Cerebellar cortex (tissue), 1 donor: ENCODE measurements at regions not wholly inside any gene's neighbourhood (a gene's known extent, or its start where the extent isn't known, plus 50 kb on each side); places are given as distances from the start of the nearest gene placed in this dataset.
"Not testable (repeated sequence)": the region's sequence is repeated elsewhere in the genome, so short reads cannot be mapped to it uniquely, and the experiment has no call there.

Source experiments
- DNase-seq: peaks from one replicate; pipeline ENCODE4 v3.0.0-alpha.2; 2015; ENCODE audit warnings: low spot score

DNA sequence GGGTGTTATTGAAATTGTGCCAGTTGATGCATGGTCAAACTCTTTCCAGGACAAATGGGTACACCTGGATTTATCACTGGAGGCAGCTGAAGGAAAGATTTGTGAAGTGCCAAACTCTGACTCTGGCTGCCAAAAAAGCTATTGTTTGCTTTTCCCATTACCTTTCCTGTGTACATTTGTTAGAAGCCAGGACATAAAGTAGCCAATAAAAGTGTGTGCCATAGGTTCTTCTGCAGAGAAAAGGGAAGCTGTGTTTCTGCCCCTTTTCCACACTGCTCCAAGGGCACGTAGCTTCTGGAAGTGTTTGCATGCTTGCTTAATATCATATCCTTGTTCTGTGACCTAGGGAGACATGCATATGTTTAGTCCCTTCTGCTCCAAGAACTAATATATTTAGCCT lies 1114.4 kb downstream of the SLC16A7 start:
- DNase-seq: no peak

- DNase-seq: no peak
Measured at GRCh38 chr12:60714141-60714900, 1118.5 kb downstream of the SLC16A7 start.

DNA sequence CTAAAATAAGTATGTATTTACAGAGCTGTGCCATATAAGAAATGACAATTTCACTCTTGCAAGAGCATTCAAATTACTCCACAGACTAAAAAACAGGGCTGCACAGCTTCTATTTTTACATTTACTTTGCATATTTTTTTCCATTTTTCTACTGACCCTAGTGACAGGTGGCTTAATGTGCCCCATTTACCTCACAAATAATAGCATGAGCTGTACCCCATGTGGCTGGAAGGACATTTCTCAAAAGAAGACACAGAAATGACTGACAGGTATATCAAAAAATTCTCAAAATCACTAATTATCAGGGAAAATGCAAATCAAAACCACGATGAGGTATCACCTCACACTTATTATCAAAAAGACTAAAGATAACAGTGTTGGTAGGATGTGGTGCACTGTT lies 1128.6 kb downstream of the SLC16A7 start:
- DNase-seq: no peak

- no peak for DNase-seq
Measured at GRCh38 chr12:60724984-60725383, 1129.2 kb downstream of the SLC16A7 start.

GRCh38 chr12:60752589-60752988 lies 1156.8 kb downstream of the SLC16A7 start:
- DNase-seq: no peak

DNA sequence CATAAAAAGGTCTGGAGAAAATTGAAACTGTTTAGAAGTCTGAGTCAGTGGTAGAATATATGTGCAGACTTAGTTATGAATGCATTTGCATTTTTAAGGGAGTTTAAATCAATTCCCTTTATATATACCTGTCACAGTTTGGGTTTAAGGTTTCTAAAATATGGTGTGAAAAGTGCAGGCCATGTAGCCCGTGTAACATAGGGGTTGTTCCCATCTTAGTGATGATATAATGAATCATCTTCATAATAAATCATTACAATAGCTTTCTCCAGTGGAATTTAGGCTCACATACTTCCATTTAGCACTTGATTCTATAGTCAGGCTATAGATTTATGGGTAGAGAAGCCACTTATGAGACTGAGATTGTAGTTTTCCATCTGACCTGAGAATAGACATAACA lies 1162.4 kb downstream of the SLC16A7 start:
- DNase-seq: no peak

DNA sequence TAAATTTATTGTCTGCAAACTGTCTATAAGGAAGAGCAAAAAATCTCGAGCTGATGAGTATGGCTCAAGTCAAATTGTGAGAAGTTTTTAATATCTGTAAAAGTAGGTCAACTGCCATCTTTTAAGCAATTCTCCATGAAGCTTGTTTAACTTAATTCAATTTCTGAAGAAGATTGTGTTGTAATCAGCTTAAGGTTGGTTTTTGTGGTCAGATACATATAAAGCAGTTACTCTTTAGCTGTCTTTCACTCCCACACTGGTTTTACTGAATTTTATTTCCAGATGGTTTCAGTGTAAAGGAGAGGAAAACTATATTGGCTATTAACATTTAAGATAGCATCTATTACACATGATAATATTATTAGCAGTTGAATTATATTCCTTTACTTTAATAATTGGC lies 1165.1 kb downstream of the SLC16A7 start:
- no peak for DNase-seq

DNA sequence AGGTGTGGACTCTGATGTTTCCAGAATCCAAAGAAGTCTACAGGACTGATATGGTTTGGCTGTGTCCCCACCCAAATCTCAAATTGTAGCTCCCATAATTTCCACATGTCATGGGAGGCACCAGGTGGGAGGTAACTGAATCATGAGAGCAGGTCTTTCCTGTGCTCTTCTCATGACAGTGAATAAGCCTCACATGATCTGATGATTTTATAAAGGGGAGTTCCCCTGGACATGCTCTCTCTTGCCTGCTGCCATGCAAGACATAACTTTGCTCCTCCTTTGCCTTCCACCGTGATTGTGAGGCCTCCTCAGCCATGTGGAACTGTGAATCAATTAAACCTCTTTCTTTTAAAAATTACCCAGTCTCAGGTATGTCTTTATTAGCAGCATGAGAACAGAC lies 1205.3 kb downstream of the SLC16A7 start:
- DNase-seq: not testable (repeated sequence)

- DNase-seq: no peak
Measured at GRCh38 chr12:60803147-60803546, 1207.3 kb downstream of the SLC16A7 start.

GRCh38 chr12:60805364-60805763 lies 1209.5 kb downstream of the SLC16A7 start:
- peak; percentile 8 for DNase-seq

DNA sequence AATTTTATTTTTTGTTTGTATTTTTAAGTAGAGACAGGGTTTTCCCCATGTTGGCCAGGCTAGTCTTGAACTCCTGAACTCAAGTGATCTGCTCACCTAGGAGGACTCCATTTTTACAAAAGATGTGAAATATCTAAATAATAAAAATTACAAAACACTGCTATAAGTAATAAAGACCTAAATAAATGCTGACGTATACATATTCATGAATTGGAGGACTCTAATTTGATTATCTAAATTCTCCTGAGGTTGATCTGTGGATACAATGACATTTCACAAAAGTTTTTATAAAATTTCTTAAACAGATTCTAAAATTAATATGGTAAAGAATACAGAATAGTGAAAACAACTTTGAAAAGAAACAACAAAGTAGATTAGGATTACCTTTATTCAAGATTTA lies 1224.0 kb downstream of the SLC16A7 start:
- no peak for DNase-seq

DNA sequence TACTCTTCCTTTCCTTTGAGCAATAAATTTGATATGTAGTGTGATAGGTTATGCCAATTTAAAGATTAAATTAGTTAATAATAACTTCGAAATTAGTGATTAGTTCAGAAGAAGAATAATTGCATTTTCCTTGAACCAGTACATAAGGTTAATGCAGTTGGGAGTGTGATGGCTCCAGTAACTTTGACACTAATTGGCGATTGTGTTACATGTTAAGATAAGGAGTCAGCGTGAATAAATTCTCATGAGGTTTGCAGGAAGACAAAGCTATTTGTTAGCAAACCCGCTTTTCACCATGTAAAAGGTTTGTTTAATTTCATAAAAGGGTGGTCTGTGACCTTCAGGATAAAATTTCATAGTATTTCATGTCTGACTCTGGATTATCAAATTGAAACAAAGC lies 1226.8 kb downstream of the SLC16A7 start:
- no peak for DNase-seq

DNA sequence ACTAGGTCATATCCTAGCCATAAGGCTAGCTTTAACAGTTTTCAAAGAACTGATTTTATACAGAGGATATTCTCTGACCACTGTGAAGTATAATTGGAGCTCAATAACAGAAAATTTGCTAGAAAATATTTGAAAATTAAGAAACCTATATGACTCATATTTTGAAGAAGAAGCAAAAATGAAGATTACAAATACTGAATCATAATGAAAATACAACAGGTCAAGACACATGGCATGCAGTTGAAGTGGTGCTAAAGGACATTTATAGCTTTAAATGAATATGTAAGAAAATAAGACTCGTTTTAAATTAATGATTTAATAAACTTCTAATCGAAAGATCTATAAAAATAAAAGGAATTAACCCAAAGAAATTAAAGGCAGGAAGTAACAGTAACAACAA lies 1234.6 kb downstream of the SLC16A7 start:
- no peak for DNase-seq

GRCh38 chr12:60832290-60832689 lies 1236.5 kb downstream of the SLC16A7 start:
- no peak for DNase-seq

- no peak for DNase-seq
Measured at GRCh38 chr12:60834372-60834771, 1238.5 kb downstream of the SLC16A7 start.

GRCh38 chr12:60834806-60835205 lies 1239.0 kb downstream of the SLC16A7 start:
- DNase-seq: no peak

GRCh38 chr12:60836651-60837050 lies 1240.8 kb downstream of the SLC16A7 start:
- no peak for DNase-seq

DNA sequence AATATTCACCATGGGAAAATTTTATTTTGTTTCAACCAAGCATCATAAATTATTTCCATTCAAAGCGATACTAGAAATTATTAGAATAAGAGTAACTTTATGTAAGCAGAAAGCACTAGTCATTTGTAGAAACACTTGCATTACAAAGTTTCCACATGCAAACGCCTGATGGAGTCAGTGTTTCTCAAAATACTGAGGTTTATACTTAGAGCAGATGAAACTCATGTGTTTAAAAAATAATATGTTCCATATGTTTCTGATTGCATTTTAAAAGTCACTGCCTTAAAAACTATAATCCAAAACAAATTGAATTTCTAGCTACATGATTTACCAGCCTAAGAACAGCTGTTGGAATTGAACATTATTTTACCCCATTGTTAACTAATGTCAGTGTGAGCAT lies 1246.4 kb downstream of the SLC16A7 start:
- no peak for DNase-seq

DNA sequence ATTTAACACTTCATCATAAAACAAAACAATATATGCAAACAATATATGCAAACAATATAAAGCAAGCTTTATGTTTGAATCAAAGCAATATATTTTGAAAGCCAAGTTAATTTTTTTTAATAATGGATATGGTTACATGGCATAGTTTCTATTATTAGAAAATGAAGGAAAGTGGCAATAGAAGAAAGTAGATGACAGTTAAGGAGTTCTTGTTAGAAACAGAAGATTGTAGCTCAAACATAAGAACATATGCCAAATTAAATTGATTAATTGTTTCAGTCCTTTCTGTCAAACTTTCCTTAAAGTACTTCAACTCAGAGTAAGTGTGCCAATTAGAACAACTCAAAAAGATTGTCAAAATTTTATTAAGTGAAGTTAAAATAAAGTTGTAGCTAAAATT lies 1248.3 kb downstream of the SLC16A7 start:
- DNase-seq: no peak

GRCh38 chr12:60844875-60845274 lies 1249.0 kb downstream of the SLC16A7 start:
- no peak for DNase-seq

DNA sequence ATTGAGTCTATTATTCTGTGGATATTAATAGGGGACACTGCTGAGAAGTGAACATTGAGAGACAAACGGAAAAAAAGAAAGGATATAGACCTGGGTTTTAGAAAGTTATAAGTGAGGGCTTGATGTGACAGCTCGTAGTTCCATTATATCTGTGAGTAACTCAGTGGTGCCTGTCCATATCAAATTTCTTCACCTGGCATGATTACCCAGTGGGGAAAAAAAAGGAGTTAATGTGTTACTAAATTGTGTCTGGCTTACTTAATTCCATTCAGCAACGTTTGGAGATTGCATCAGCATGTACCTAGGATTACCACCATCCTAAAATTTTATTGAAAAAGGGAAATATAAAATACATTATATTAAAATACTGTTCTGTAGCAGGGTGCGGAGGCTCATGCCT lies 1249.9 kb downstream of the SLC16A7 start:
- DNase-seq: no peak

DNA sequence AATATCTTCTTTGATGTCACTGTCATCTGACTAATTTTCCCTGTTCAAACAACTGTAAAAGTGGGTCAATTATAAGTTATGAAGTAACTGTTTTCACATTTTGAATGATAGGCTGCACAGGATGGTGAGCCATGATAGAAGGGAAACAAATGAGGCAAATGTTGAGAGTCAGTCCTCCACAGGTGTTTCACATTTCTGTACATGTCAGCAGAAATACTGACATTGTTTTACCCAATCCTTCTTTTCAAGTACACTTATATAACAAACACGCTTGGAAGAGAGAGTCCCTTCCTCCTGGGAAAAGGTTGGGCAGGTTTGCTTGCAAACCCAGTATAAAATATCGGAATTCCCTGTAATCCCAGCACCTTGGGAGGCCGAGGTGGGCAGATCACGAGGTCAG lies 1251.5 kb downstream of the SLC16A7 start:
- DNase-seq: no peak

DNA sequence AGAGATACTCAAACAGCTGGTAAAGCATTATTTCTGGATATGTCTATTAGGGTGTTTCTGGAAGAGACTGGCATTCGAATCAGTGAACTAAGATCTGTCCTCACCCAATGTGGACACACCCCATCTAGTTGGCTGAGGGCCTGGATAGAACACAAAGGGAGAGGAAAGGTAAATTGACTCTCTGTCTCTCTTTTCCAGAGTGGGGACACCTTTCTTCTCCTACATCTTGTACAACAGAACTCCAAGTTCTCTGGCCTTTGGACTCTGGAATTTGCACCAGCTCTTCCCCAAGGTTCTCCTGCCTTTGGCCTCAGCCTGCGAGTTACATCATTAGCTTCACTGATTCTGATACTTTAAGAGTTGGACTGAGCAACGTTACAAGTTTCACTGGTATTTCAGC lies 1253.9 kb downstream of the SLC16A7 start:
- no peak for DNase-seq

- DNase-seq: no peak
Measured at GRCh38 chr12:60853407-60853806, 1257.6 kb downstream of the SLC16A7 start.
